ENCODE measurements at regions not wholly inside any gene's neighbourhood (a gene's known extent, or its start where the extent isn't known, plus 50 kb on each side); places are given as distances from the start of the nearest gene placed in this dataset.

DNA sequence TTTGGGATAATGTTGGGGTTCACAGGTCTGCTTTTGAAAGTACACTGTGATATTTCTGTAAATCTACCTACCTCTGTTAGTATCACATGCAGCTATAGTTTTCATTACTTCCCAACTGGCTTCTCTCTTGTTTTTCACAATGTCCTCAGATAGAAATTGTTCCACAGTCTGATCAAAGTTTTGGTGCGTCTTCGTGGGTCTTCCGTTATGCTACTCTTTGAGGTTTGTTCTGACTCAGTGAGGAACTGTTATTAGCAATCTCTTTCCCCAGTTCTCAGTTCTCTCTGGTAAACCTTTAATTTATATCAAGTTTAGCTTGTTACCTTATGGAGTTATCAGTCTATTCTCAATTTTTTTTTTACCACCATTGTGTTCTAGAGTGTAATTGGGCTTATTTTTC lies 2061.2 kb upstream of the CDH9 start:
- no peak overlapping the region for H3K4me3 ChIP-seq
- TF ChIP-seq POLR2A (IDR thresholded peaks at IDR 0.05), result no peak
- TF ChIP-seq, protein P1, sequence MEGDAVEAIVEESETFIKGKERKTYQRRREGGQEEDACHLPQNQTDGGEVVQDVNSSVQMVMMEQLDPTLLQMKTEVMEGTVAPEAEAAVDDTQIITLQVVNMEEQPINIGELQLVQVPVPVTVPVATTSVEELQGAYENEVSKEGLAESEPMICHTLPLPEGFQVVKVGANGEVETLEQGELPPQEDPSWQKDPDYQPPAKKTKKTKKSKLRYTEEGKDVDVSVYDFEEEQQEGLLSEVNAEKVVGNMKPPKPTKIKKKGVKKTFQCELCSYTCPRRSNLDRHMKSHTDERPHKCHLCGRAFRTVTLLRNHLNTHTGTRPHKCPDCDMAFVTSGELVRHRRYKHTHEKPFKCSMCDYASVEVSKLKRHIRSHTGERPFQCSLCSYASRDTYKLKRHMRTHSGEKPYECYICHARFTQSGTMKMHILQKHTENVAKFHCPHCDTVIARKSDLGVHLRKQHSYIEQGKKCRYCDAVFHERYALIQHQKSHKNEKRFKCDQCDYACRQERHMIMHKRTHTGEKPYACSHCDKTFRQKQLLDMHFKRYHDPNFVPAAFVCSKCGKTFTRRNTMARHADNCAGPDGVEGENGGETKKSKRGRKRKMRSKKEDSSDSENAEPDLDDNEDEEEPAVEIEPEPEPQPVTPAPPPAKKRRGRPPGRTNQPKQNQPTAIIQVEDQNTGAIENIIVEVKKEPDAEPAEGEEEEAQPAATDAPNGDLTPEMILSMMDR (IDR thresholded peaks at IDR 0.05), result no peak
- TF ChIP-seq POLR2AphosphoS5 (IDR thresholded peaks at IDR 0.05), result no peak
- H3K27me3 ChIP-seq, result no peaks in the 10 kb centered on the region
- no peak overlapping the region for H3K27ac ChIP-seq
- H3K4me1 ChIP-seq, result no peaks in the 10 kb centered on the region
- no peaks in the 10 kb centered on the region for H3K9me3 ChIP-seq
- intact Hi-C loops (cut with DNase I; ENCODE audit: low total_unique reads), result no loop called here
- H3K36me3 ChIP-seq, result no peaks in the 10 kb centered on the region
- no peak for DNase-seq (ENCODE audit: low spot score in 2 of 2)

DNA sequence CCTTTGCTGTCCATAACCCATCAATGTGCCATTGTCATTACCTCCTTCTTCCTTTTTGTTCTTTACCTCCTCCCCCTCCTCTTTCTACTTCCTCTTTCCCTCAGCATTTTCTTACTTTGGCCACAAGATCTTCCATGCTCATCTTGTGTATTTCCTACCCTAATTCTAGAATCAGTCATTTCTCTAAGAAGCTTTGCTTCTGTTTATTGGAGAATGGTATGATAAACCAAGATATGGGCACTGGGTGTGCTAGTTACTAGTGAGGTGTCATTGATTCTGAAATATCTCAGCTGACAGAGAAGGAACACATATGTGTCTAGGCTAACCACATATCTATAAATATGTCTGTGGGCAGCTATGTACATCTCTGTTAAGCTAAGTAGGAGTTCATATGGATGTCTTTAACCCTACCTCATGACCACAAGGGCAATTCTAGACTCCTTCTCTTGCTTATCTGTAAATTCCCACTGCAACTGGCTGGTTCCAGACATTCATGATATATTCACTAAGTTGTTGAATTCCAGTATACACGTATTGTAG lies 2051.3 kb upstream of the CDH9 start:
- intact Hi-C loops (cut with DNase I; ENCODE audit: low total_unique reads), result no loop called here
- DNase-seq (ENCODE audit: low spot score in 2 of 2), result no peak
- TF ChIP-seq POLR2A (IDR thresholded peaks at IDR 0.05) (no peak), POLR2AphosphoS5 (IDR thresholded peaks at IDR 0.05) (no peak)
- TF ChIP-seq, protein P1 (IDR thresholded peaks at IDR 0.05), result no peak
- H3K9me3 ChIP-seq, result no peaks in the 10 kb centered on the region
- H3K36me3 ChIP-seq, result no peaks in the 10 kb centered on the region
- no peak overlapping the region for H3K4me3 ChIP-seq
- H3K27ac ChIP-seq, result no peak overlapping the region
- no peaks in the 10 kb centered on the region for H3K27me3 ChIP-seq
- no peaks in the 10 kb centered on the region for H3K4me1 ChIP-seq

DNA sequence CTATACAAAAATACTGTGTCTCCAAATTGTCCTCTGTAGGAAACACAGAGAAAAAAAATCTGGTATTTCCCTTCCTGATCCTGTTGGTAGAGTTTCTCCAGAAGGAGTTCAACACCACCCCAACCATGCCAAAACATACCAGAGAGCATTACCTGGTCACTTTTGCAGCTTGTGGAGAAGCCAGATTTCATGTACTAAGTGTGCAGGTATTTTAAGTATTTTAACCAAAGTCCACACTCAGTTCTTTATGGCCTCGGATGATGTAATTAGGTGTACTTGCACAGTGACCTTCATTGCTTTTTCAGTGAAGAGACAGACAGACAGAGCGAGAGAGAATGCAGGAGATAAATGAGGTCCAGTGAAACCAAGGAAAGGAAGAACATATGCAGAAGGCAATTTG lies 2046.8 kb upstream of the CDH9 start:
- TF ChIP-seq POLR2AphosphoS5 (IDR thresholded peaks at IDR 0.05), result no peak
- DNase-seq (ENCODE audit: low spot score in 2 of 2), result no peak
- intact Hi-C loops (cut with DNase I; ENCODE audit: low total_unique reads), result no loop called here

DNA sequence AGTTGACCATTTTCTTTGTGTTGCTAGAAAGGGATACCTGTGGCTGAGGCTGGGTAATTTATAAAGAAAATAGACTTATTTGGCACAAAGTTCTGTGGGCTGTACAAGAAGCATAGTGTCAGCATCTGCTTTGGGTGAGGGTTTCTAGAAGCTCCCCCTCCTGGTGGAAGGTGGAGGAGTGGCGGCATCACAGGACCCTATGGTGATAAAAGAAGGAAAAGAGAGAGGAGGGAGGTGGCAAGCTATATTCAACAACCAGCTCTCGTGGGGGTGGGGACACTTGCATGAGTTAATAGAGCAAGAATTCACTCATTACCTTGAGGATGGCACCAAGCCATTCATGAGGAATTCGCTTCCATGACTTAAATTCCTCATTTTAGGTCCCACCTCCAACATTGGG lies 2041.4 kb upstream of the CDH9 start:
- H3K27ac ChIP-seq, result no peak overlapping the region
- no peaks in the 10 kb centered on the region for H3K36me3 ChIP-seq
- no peak overlapping the region for H3K4me3 ChIP-seq
- intact Hi-C loops (cut with DNase I; ENCODE audit: low total_unique reads), result no loop called here
- no peaks in the 10 kb centered on the region for H3K9me3 ChIP-seq
- no peaks in the 10 kb centered on the region for H3K4me1 ChIP-seq
- TF ChIP-seq POLR2AphosphoS5 (IDR thresholded peaks at IDR 0.05) (no peak), POLR2A (IDR thresholded peaks at IDR 0.05) (no peak)
- TF ChIP-seq, protein P1 (IDR thresholded peaks at IDR 0.05), result no peak
- H3K27me3 ChIP-seq, result no peaks in the 10 kb centered on the region
- DNase-seq (ENCODE audit: low spot score in 2 of 2), result no peak

More for the DNA sequence above, 2046.8 kb upstream of the CDH9 start:
- no peaks in the 10 kb centered on the region for H3K9me3 ChIP-seq
- H3K4me1 ChIP-seq, result no peaks in the 10 kb centered on the region
- no peaks in the 10 kb centered on the region for H3K27me3 ChIP-seq
- no peak overlapping the region for H3K27ac ChIP-seq
- no peak overlapping the region for H3K4me3 ChIP-seq
- H3K36me3 ChIP-seq, result no peaks in the 10 kb centered on the region

DNA sequence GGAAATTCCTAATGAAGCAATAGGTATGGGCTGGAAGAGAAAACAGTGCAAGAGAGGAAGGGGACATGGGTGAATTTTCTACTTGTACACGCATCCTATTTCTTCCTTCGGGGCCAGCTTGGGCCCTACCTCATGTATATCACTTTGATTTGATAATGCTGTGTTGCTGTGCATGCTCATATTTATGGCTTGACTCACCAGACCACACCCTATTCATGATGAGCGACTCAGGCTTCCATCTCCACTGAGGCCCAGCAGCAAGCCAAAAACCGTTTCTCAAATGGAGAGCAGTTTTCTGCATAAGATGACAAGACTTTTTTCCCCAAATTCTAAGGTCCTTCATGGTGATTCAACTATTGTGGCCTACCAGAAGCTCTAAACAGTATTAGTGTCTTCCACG lies 2039.1 kb upstream of the CDH9 start:
- H3K9me3 ChIP-seq, result no peaks in the 10 kb centered on the region
- no peak overlapping the region for H3K27ac ChIP-seq
- TF ChIP-seq, protein P1 (IDR thresholded peaks at IDR 0.05), result no peak
- TF ChIP-seq POLR2AphosphoS5 (IDR thresholded peaks at IDR 0.05), result no peak
- no peak for TF ChIP-seq POLR2A (IDR thresholded peaks at IDR 0.05)
- H3K27me3 ChIP-seq, result no peaks in the 10 kb centered on the region
- no peak overlapping the region for H3K4me3 ChIP-seq
- no peaks in the 10 kb centered on the region for H3K36me3 ChIP-seq
- H3K4me1 ChIP-seq, result no peaks in the 10 kb centered on the region
- intact Hi-C loops (cut with DNase I; ENCODE audit: low total_unique reads), result no loop called here
- DNase-seq (ENCODE audit: low spot score in 2 of 2), result no peak

DNA sequence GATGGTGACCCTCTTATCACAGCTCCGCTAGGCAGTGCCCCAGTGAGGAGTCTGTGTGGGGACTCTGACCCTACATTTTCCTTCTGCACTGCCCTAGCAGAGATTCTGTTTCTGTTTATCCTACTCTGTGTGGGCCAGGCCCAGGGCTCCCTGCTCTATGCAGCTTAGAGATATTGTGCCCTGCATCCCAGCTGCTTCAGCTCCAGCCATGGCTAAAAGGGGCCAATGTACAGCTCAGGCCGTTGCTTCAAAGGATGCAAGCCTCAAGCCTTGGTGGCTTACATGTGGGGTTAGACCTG lies 2030.7 kb upstream of the CDH9 start:
- no peak overlapping the region for H3K4me3 ChIP-seq
- no peak for TF ChIP-seq POLR2A (IDR thresholded peaks at IDR 0.05)
- TF ChIP-seq, protein P1 (IDR thresholded peaks at IDR 0.05), result no peak
- TF ChIP-seq POLR2AphosphoS5 (IDR thresholded peaks at IDR 0.05), result no peak
- no peaks in the 10 kb centered on the region for H3K9me3 ChIP-seq
- H3K36me3 ChIP-seq, result no peaks in the 10 kb centered on the region
- no peak for DNase-seq (ENCODE audit: low spot score in 2 of 2)
- intact Hi-C loops (cut with DNase I; ENCODE audit: low total_unique reads), result no loop called here
- H3K27me3 ChIP-seq, result no peaks in the 10 kb centered on the region
- H3K27ac ChIP-seq, result no peak overlapping the region
- no peaks in the 10 kb centered on the region for H3K4me1 ChIP-seq
